ENCODE measurements at regions not wholly inside any gene's neighbourhood (a gene's known extent, or its start where the extent isn't known, plus 50 kb on each side); places are given as distances from the start of the nearest gene placed in this dataset.

- H3K36me3 ChIP-seq (ENCODE audit: insufficient read depth, low read length) = no peaks in the 10 kb centered on the region
- H3K9ac ChIP-seq (ENCODE audit: low read depth, low read length, poor library complexity, severe bottlenecking) = no peak overlapping the region
- H3F3A ChIP-seq (ENCODE audit: low read depth) = no peaks in the 10 kb centered on the region
- H3K27me3 ChIP-seq (ENCODE audit: insufficient read depth, low read length, poor library complexity, severe bottlenecking) = no peaks in the 10 kb centered on the region
- H3K4me1 ChIP-seq (ENCODE audit: insufficient read depth, low read length, poor library complexity, severe bottlenecking) = no peaks in the 10 kb centered on the region
- H3K4me3 ChIP-seq (ENCODE audit: low read length, poor library complexity, severe bottlenecking) = no peak overlapping the region
- TF ChIP-seq CTCF (conservative IDR thresholded peaks at IDR 0.05; ENCODE audit: low read length) = no peak
- no peak for TF ChIP-seq EZH2phosphoT487 (IDR thresholded peaks at IDR 0.05; ENCODE audit: borderline replicate concordance)
- H3K79me2 ChIP-seq (ENCODE audit: insufficient read depth, low read length) = no peaks in the 10 kb centered on the region
- H3K9me2 ChIP-seq (replicated peaks; ENCODE audit: low read depth, low read length) = no peaks in the 10 kb centered on the region
- H3K4me2 ChIP-seq (ENCODE audit: low read depth, low read length, poor library complexity, severe bottlenecking) = no peak overlapping the region
- H4K20me1 ChIP-seq (ENCODE audit: insufficient read depth, low read length, poor library complexity, severe bottlenecking) = no peaks in the 10 kb centered on the region
- H2AFZ ChIP-seq (ENCODE audit: low read length) = no peak overlapping the region
- no peaks in the 10 kb centered on the region for H3K9me3 ChIP-seq (ENCODE audit: insufficient read depth, low read depth, low read length)
Observed at GRCh38 chr16:76195056-76195455, 82.1 kb upstream of the CNTNAP4 start.

GRCh38 chr16:76195648-76196047 lies 81.6 kb upstream of the CNTNAP4 start:
- no peak for TF ChIP-seq CTCF (conservative IDR thresholded peaks at IDR 0.05; ENCODE audit: low read length)
- no peaks in the 10 kb centered on the region for H3K4me1 ChIP-seq (ENCODE audit: insufficient read depth, low read length, poor library complexity, severe bottlenecking)
- H3K4me3 ChIP-seq (ENCODE audit: low read length, poor library complexity, severe bottlenecking) = no peak overlapping the region
- H3K4me2 ChIP-seq (ENCODE audit: low read depth, low read length, poor library complexity, severe bottlenecking) = no peak overlapping the region
- no peaks in the 10 kb centered on the region for H3K9me3 ChIP-seq (ENCODE audit: insufficient read depth, low read depth, low read length)
- H3K36me3 ChIP-seq (ENCODE audit: insufficient read depth, low read length) = no peaks in the 10 kb centered on the region
- no peak overlapping the region for H3K9ac ChIP-seq (ENCODE audit: low read depth, low read length, poor library complexity, severe bottlenecking)
- no peaks in the 10 kb centered on the region for H4K20me1 ChIP-seq (ENCODE audit: insufficient read depth, low read length, poor library complexity, severe bottlenecking)
- H3K79me2 ChIP-seq (ENCODE audit: insufficient read depth, low read length) = no peaks in the 10 kb centered on the region
- H3F3A ChIP-seq (ENCODE audit: low read depth) = no peaks in the 10 kb centered on the region
- no peaks in the 10 kb centered on the region for H3K27me3 ChIP-seq (ENCODE audit: insufficient read depth, low read length, poor library complexity, severe bottlenecking)
- H3K9me2 ChIP-seq (replicated peaks; ENCODE audit: low read depth, low read length) = no peaks in the 10 kb centered on the region
- H2AFZ ChIP-seq (ENCODE audit: low read length) = no peak overlapping the region

DNA sequence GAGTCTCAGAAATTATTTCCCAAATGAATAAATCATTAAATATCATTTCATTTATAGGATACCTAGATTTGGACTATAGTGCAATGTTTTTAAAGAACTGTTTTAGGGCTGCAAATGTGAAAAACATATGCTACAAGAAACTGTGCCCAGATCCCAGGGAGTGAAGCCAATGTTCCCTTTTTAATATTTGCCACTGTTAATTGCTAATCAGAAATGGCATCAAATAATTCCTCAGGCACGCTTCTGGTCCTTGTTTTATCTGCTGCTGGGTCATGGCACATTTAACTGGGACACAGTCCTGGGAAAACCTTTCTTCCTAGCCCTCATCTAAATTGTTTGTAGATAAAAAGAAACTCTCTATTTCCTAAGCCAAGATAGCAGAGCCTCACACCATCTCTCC lies 79.3 kb upstream of the CNTNAP4 start:
- no peak for TF ChIP-seq CTCF (conservative IDR thresholded peaks at IDR 0.05; ENCODE audit: low read length)
- TF ChIP-seq EZH2phosphoT487 (IDR thresholded peaks at IDR 0.05; ENCODE audit: borderline replicate concordance) = no peak
- H3K4me2 ChIP-seq (ENCODE audit: low read depth, low read length, poor library complexity, severe bottlenecking) = no peak overlapping the region
- H3K4me1 ChIP-seq (ENCODE audit: insufficient read depth, low read length, poor library complexity, severe bottlenecking) = no peaks in the 10 kb centered on the region
- H3K9me3 ChIP-seq (ENCODE audit: insufficient read depth, low read depth, low read length) = no peaks in the 10 kb centered on the region
- no peaks in the 10 kb centered on the region for H3K27me3 ChIP-seq (ENCODE audit: insufficient read depth, low read length, poor library complexity, severe bottlenecking)
- no peaks in the 10 kb centered on the region for H3K79me2 ChIP-seq (ENCODE audit: insufficient read depth, low read length)
- H3K4me3 ChIP-seq (ENCODE audit: low read length, poor library complexity, severe bottlenecking) = no peak overlapping the region
- H3F3A ChIP-seq (ENCODE audit: low read depth) = no peaks in the 10 kb centered on the region
- no peak overlapping the region for H2AFZ ChIP-seq (ENCODE audit: low read length)
- no peaks in the 10 kb centered on the region for H3K9me2 ChIP-seq (replicated peaks; ENCODE audit: low read depth, low read length)
- H3K9ac ChIP-seq (ENCODE audit: low read depth, low read length, poor library complexity, severe bottlenecking) = no peak overlapping the region
- no peaks in the 10 kb centered on the region for H3K36me3 ChIP-seq (ENCODE audit: insufficient read depth, low read length)
- no peaks in the 10 kb centered on the region for H4K20me1 ChIP-seq (ENCODE audit: insufficient read depth, low read length, poor library complexity, severe bottlenecking)

Measured in Loucy (cell line).